Dermis blood vessel endothelial cell (primary cell): ENCODE measurements at regions not wholly inside any gene's neighbourhood (a gene's known extent, or its start where the extent isn't known, plus 50 kb on each side); places are given as distances from the start of the nearest gene placed in this dataset.
"Not testable (repeated sequence)": the region's sequence is repeated elsewhere in the genome, so short reads cannot be mapped to it uniquely, and the experiment has no call there.

Source experiments
- DNase-seq: peaks from one replicate; pipeline ENCODE4 v3.0.0; 2010

DNA sequence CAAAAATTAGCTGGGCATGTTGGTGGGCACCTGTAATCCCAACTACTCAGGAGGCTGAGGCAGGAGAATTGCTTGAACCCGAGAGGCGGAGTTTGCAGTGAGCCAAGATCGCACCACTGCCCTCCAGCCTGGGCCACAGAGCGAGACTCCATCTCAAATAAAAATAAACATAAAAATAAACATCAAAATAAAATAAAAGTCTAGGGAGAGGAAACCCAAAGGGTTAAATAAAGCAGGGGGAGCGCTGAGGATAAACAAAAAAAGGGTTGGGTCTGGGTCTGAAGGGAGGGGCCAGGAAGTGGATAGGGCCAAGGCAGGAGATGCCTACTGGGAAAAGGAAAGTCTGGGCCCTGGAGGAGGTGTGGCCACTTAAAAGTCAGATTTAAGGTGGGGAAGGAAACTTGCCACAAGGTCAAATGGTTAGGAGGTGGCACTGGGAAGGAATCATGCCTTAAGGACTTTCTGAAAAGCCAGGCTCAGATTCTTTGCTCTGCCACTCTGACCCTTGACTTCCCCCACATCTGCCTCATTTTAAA is 150.0 kb downstream of the ADSS2 start:
- DNase-seq = no peak

DNA sequence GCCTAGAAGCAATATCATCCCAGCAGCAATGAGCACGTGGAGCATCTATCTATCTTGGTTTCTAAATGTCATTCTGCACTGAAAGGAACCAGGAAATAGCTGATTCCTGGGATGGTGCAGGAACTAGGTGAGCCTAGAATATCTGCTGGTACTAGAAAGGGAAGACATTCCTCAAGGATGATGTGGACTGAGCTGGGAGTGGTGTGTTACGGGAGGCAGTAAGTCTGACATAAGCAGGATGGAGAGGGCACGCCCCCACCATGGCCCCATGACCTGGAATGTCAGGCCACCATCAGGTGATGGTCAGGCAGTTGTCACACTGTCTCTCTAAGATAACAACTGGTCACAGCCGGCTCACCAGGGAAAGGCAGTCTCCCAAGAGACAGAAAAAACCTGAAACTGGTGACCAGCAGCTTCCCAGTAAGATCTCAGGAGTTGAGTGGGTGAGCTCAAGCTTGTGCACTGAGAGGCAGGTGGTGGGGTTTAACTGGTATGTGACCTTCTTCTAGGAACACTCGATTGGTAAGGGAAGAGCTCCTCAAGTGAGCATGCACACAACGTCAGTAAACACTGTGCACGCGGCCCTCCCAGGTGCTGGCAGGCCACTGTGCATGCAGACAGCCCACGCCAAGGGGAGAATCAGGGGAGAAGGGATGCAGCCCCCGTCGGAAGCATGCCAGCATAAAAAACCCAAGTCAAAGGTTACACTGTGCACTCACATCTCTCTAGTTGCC is 148.7 kb downstream of the ADSS2 start:
- DNase-seq = peak; percentile 59

DNA sequence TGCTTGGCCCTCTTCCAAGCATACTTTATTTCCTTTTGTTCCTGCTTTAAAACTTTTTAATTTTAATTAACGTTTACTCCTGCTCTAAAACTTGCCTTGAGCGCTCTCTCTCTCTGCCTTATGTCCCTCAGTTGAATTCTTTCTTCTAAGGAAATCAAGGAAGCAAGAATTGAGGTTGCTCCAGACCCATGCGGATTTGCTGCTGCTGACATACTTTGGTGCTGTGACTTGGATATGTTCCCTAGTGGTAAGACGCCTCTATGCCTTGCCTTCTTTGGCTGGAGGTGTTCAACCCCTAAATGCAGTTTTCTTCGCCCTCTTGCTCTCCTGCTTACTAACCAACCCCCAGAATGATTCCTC is 148.1 kb downstream of the ADSS2 start:
- no peak for DNase-seq

DNA sequence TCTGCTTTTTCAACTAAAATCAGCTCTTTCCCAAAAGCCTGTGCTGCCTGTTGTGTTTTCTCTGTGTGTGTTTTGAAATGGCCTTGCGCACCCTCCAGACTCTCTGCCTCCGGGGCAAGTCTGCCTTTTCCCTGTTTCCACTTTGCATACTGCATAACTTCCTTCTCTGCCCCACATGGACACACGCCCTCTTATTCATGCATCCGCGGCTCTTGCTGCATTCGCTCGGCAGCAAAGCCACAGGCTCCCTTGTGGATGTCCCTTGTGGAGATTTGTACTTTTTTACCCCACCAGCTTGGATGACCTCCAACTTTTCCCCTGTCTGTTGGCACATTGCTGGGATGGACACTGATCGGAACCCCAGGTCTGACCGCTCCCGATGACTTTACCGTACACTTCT is 147.6 kb downstream of the ADSS2 start:
- DNase-seq = no peak

DNA sequence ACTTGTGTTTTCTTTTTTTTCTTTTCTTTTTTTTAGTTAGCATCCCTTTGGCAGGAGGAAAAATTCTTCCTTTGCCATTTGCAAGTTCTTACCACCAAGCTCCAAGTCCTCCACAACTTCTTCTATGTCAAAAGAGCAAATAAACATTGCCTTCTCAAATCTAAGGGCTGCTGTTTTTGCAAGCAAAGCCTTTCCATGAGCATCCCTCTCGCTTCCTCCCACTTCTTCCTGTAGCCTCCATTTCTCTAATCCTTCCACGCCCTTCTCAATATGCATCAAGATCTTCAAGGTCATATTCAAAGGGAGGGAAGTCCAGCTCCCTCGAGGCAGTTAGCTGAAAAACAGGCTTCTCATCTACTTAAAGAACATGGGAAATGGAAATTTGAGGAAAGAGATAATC is 147.1 kb downstream of the ADSS2 start:
- no peak for DNase-seq

DNA sequence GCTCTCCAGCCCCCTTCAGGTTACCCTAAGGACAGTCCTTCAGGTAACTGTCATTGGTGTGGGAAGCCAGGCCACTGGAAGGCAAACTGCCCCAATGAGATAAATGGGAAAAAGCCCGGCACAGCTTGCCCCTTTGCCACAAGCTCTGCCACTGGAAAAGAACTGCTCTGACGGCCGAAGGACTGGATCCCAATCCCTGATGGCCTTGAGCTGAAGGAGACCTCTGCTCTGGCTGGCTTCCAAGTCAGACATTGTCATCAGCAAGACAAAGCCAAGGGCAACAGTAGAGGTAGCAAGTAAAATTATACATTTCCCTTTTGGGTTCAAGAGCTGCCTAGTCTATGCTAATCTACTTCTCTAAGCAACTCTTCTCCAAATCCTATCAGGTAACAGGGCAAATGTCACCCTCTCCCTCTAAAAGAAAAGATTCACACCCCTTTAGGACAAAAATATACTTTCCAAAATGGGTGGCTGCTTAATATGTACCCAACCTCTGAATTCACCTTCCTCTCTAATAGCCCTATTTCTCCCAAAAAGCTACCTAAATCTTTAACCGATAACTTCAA is 145.8 kb downstream of the ADSS2 start:
- no peak for DNase-seq

DNA sequence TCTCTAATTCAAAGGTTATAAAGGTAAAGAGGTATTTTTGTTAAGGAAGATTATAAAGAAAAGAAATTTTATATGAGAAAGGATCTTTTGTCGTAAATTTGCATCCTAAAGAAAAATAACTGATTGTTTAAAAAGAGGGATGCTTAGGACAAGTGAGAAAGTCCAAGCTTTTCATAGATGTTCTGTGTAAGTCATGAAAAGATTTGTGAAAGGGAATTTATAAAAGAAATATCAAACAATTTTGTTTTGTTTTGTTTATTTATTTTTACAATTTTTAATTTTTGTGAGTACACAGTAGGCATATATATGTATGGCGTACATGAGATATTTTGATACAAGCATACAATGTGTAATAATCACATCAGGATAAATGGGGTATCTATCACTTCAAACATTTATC is 145.2 kb downstream of the ADSS2 start:
- DNase-seq = no peak

DNA sequence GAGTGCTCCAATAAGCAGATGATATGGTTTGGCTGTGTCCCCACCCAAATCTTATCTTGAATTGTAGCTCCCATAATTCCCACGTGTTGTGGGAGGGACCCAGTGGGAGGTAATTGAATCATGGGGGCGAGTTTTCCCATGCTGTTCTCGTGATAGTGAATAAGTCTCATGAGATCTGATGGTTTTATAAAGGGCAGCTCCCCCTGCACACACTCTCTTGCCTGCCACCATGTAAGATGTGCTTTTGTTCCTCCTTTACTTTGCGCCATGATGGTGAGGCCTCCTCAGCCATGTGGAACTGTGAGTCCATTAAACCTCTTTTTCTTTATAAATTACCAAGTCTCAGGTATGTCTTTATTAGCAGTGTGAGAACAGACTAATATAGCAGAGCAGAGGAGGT is 142.5 kb downstream of the ADSS2 start:
- DNase-seq = not testable (repeated sequence)

DNA sequence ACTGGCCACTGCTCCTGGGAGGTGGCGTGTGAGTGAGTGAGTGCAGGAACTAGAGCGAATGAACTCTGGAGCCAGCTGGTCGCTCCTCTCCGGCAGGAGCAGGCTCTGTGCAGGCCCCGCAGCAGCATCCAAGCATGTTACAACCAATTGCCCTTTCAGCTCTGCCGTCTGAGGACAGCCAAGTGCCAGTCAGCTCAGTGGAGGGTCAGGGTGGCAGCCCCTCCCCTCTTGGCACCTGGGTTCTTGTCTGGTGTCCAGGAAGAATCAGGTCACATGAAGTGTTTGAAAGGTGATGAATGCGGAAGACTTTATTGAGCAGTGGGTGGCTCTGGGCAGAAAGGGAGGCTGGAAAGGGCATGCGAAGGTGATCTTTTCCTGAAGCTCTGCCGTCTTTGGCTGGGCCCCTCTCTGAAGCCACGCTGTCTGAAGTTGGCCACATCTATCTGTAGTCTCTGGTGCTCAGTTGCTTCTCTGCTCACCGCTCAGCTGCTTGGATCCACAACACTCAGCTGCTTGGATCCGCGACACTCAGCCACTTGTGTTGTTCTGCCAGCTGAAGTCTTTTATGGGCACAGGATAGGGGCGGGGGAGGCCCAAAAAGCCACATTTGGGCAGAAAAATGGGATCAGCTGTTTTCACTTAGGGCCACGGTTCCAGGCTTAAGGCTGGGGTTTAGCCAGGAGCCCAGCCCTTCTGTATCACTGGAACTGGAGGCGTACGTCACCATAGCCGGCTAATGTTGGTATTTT is 139.8 kb downstream of the ADSS2 start:
- DNase-seq = no peak

DNA sequence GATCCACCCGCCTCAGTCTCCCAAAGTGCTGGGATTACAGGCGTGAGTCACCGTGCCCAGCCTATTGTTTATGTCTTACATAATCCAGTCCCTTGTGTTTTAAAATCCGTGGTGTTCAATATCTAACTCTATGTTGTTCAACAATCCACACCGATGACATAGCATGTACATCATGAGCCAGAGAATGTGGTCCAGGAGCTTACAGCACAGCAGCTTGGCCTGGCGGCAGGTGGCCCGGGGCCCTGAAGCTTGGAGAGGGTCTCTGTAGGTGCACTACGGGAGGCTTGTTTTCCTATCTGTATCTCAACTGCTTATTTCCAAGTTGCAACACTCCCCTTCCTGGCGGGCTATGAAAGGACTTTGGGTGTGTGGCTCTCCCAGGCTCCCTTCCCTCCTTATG is 138.4 kb downstream of the ADSS2 start:
- no peak for DNase-seq

DNA sequence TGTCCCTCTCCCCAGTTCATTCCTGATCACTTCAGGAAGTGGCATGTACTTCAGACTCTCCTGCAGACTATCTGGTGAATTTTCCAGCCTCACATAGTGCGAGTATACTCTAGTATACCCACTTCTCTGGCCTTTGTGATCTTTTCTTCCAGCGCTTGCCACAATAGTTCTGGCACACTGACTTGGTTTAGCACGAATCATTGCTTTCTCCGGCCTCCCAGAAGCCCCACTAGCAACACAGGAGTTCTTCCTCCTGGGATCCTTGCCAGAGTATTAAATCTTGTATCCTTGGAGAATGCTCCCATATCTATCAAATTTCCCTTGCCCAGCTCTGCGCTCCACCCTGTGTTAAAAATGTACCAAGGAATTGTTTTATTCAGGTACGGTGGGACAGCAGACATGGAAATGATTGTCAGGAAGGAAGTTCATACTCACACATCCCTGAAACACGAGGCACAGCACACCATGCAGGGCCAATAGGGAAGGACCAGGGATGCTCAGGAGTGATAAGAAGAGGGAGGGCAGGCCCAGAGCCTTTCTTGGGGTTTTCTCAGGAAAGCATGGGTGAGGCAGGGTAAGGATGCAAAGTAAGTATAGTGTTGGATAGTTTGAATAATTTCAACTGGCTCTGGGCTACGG is 136.7 kb downstream of the ADSS2 start:
- DNase-seq = peak; percentile 70

DNA sequence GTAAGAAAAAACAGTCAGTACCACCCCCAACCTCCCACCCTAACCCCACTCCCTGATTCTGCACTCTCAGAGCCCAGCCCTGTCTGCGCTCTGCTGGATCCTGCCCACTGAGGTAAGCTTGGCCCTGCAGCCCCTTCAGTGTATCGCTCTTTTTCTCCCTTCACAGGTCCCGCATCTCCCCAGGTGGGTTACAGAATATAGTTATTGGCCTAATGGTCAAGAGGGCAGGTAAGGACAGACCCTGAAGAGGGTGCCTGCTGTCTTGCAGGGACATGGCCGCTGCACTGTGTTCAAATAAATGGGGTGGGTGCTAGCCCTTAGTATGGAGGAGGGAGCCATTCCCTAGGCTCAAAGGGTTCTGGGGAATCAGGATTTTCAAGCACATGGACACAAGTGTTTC is 135.7 kb downstream of the ADSS2 start:
- no peak for DNase-seq

DNA sequence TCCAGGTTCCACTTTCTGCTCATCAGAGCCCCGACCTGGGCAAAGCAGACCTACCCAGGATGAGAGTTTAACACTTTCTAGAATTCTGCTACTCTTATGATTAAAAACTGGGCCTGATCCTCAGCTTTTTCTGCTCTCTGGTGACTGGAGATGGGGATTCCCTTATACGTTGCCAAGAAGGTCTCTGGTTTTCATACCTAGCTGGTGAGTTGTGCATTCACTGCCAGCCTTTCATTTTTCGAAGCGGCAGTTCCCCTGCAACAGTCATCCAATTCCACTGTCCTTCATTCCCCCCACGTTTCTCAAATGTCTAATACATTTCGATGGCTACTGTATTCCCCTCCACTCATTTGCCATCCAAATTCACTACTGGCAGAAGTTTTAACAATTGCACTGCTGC is 135.3 kb downstream of the ADSS2 start:
- no peak for DNase-seq

DNA sequence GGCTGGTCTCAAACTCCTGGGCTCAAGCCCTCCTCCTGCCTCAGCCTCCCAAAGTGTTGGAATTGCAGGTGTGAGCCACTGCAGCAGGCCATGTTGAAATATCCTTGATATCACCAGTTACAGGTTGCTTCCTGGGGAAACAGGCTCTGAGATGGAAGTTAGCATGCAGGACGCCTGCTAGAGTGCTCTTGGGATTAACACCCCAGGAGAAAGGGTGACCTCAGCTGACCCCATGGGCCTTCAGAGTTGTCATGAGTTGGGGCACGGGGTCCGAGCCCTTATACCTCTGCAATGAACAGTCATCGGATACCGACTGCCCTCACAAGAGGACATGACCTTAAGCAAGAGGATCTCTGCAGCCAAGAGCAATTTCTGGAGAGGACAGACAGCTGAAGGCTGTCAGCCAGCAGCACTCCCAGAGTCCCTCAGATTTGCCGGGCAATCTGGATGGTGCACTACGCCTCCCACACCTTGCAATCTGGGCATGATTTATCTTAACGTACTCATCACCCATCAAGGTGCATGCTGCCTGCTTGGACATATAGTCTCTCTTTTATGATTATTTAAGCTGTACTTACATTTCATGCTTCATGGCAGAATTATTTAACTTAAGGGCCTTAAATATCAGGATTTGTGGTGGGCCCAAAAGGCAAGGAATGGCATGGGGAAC is 134.6 kb downstream of the ADSS2 start:
- no peak for DNase-seq

DNA sequence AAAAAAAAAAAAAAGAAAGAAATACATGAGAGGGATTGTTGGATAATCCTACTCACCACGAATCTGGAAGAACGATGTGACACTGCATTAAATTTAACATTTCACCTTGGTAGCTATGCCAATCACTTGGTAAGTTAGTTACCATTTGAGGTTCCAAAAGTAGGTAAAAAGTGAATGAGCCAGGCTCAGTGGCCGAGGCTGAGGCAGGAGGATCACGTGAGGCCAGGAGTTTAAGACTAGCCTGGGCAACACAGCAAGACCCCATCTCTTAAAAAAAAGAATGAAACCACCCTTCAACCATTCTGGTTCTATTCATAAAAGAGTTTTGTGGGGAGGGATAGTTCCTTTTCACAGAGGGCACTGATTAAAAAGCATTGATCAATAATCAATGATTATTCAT is 133.6 kb downstream of the ADSS2 start:
- DNase-seq = no peak

DNA sequence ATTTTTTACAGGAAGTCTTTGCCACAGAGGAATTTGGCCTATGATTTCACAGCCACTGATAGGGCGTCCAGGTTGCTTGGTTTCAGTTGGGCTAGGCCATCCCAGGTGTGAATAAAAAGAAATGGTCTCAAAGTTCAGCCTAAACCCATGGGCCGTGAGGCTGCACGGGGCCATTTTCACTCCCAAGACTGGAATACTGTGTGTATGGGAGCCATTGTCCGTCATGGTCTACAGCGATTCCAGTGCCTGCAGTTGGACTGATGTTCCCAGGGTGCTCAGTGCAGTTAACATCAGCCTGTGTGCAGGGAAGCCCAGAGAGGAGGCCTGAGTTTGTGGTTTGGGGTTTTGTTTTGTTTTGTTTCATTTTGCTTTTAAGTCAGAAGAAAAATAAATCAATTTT is 133.2 kb downstream of the ADSS2 start:
- DNase-seq = no peak

DNA sequence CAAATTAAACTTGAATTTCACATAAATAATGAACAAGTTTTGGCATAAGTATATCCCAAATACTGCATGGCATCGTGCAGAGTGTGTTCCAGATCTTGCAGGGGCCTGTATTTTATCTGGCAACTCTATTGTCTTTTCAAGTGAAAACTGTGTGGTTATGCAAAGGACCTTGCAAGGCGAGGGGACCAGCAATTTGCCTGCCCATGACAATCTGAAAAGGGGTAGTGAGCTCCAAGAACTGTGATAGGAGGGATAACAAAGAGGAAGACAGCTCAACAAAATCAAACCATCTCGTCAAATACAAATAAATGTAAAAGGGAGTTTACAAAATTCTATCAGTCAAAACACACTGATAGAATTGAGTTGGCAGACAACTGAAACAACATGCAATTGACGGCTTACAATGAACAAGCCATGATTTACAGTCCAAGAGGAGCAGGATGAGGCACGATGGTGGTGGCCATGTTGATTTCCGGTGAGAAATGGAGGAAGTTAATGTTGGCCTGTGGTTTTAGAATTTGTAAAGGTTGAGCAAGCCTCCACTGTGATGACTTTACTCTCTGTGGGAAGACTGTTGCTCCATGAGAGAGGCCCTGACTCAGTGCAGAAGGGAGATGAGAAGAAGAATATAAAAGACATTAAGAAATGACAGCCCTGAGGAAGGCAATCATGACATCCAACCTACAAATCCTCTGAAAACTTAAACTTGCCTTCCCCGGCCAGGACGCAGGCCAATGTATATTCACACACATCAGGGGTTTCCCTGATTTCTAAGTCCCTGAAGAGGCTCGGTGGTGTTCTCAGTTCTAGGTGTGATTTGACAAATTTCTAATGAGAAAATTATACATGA is 132.2 kb downstream of the ADSS2 start:
- DNase-seq = no peak

DNA sequence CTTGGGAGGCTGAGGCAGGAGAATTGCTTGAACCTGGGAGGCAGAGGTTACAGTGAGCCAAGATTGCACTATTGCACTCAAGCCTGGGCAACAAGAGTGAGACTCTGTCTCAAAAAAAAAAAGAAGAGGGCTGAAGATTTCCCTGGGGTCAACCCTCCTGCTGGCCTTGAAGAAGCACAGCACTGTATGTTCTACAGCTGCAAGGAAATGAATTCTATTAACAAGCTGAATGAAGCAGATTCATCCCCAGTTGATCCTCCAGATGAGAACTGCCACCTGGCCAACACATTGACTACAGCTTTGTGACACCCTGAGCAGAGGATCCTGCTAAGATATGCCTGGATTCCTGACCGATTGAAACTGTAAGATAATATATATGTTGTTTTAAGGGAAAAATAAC is 129.5 kb downstream of the ADSS2 start:
- no peak for DNase-seq

DNA sequence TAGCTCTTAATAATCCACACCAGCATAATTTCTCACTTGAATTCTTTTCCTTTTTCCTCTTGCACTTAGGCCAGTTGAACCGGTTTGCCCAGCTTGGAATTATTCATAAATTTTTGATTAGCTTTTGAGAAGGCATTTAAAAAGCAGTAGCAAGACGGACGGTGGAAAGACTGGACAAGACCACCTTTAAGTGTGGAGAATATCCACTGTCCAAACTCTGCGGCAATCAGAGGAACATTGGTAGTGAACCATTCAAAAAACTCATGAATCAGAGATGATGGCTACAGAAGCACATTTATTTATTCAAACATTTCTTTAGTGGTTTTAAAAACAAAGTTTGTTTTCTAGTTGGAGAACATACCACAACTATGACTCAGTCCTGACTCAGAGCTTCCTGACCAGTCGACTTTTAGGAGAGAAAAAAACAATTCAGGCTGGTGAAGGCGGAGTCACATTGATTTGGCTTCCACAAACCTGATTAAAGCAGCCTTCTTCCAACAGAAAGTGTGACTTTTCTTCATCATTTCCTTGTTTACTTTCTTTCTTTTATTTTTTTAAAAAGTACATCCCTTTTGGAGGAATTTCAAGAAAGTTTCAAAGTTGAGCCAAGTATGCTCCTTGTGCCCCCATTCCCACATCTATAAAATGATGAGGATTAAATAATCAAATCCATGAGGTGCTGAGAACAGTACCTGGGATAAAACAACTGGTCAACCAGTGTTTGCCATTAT is 128.8 kb downstream of the ADSS2 start:
- DNase-seq = peak; percentile 98

DNA sequence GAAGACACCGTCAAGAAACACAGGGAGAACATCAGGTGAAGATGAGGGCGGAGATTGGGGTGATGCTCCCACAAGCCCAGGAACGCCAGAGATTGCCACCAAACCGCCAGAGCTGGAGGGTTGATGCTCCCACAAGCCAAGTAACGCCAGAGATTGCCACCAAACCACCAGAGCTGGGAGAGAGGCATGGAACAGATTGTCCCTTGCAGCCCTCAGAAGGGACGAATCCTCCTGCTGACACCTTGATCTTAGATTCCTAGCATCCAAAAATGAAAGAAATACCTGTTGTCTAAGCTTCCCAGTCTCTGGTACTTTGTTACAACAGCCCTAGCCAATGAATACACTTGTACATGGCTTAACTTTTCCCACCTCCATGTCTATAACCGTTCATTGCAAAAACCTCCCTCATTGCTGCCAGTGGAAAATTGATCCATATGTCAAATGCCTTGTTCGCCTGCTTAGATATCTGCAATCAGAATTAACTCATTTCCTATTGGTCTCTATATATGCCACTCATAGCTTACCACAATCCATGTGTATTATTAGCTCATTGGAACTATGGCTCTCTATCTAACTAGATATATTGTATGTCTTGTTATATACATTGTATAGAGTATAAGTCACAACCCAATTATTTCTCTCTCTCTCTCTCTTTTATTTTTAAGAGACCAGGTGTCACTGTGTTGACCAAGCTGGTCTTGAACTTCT is 127.4 kb downstream of the ADSS2 start:
- DNase-seq = no peak
